ENCODE measurements at regions not wholly inside any gene's neighbourhood (a gene's known extent, or its start where the extent isn't known, plus 50 kb on each side); places are given as distances from the start of the nearest gene placed in this dataset.

DNA sequence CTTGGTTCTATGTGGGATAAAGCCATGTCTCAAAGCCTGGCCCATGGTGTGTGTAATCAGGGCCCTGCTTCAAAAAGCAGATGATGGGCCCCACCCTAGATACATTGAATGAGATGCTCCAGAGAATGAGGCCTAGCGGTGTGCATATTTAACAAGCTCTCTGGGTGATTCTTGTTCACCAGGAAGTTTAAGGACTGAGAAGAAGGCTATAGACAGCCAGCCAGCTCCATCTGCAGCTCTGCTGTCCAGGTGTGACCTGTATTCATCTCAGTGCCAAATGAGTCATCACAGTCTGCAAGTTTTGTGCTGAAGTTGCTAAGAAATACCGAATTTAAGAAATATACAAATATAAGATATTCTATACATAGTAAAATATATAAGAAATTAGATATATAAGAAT is 182.0 kb upstream of the RUNX1 start:
- DNase-seq (ENCODE audit: low spot score in 2 of 2) (no peak), FAIRE-seq (no peak)

DNA sequence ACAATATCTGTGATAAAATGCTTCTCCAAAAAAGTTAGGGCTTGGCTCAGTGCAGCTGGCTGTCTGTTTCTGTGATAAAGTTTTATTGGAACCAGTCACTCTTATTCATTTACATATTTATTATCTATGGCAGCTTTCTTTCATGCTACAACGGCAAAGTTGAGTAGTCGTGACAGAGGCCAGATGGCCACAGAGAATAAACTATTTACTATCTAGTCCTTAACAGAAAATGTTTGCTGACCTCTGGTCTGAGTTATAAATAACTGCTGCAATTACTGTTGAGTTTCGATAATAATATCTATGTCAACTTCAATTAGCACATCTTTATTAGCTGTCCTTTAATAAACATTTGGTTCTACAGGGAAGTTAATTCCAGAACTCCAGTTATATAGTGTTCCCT is 180.2 kb upstream of the RUNX1 start:
- FAIRE-seq: no peak
- DNase-seq (ENCODE audit: low spot score in 2 of 2): no peak

- DNase-seq (ENCODE audit: low spot score in 2 of 2): no peak
- no peak for FAIRE-seq
Measured at GRCh38 chr21:35227786-35228185, 178.7 kb upstream of the RUNX1 start.

DNA sequence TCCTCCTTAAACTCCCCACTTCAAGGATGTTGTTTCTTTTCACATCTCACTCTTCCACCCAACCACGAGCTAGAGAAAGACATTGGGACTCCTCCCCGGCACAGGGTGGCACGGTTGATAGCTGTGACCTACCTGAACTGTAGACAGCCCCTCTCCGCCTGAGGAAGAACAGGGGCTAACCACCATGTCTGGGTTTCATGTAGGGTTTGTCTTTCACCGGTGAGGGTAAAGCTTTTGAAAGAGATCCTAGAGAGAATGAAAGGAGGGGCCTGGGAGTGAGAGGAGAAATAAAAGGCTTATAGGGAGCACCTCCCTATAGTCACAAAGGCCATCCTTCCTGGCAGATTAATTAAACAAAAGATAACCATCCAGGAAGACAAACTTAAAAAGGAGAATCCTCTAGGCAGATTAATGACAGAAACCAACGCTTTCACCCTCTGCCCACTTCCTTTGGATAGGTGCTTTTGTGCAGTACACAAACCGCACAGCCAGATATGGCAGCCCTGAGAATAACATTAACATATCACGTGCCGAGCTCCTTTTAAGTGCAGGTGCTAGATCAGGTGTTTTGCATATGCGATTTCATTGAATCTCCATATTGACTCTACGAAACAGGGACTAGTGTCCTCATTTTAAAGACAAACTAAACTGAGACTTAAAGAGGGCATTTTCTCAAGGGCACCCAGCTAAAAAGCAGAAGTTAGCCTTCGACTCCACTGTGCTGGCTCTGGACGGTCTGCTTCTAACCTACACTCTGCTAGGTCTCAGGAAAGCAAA is 178.1 kb upstream of the RUNX1 start:
- no peak for FAIRE-seq
- no peak for DNase-seq (ENCODE audit: low spot score in 2 of 2)

- no peak for DNase-seq (ENCODE audit: low spot score in 2 of 2)
- FAIRE-seq: no peak
Measured at GRCh38 chr21:35226328-35226727, 177.2 kb upstream of the RUNX1 start.

GRCh38 chr21:35225573-35225972 is 176.5 kb upstream of the RUNX1 start:
- no peak for DNase-seq (ENCODE audit: low spot score in 2 of 2)
- FAIRE-seq: no peak

- no peak for DNase-seq (ENCODE audit: low spot score in 2 of 2)
- no peak for FAIRE-seq
Measured at GRCh38 chr21:35223480-35224156, 174.5 kb upstream of the RUNX1 start.

- no peak for FAIRE-seq
Measured at GRCh38 chr21:35222541-35222941, 173.4 kb upstream of the RUNX1 start.

DNA sequence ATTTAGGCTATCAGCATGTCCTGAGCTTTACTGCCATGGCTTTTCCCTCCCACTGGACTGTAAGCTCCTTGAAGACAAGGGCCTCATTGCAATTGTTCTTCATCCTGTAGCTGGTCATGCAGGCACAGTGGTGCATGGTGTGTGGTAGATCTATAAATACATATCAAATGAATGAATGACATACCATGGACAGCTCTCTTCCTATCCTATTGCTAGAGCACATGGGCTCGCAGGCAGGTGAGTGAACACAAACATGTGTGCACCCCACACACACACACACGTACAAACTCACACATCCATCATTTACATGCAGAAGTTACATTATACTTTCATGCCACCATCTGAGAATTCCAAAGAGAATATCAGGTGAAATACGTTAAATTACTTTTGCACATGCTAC is 172.9 kb upstream of the RUNX1 start:
- DNase-seq (ENCODE audit: low spot score in 2 of 2): no peak
- FAIRE-seq: no peak

More at GRCh38 chr21:35222541-35222941, 173.4 kb upstream of the RUNX1 start:
- DNase-seq (ENCODE audit: low spot score in 2 of 2): no peak

DNA sequence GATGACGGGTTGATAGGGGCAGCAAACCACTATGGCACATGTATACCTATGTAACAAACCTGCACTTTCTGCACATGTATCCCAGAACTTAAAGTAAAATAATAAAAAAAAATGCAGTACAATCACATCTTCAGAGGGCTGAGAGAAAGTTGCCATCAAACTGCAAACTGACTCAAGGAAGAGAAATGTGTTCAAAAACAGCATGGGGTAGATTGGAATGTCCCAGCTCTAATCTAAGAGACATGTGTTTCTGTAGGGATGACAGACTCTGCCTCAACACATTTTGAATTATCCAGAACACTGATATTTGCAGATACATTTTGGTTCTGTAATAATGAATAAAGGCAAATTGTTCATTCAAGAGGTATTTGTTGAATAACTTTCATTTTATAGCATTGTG is 171.2 kb upstream of the RUNX1 start:
- FAIRE-seq (no peak), DNase-seq (ENCODE audit: low spot score in 2 of 2) (no peak)

DNA sequence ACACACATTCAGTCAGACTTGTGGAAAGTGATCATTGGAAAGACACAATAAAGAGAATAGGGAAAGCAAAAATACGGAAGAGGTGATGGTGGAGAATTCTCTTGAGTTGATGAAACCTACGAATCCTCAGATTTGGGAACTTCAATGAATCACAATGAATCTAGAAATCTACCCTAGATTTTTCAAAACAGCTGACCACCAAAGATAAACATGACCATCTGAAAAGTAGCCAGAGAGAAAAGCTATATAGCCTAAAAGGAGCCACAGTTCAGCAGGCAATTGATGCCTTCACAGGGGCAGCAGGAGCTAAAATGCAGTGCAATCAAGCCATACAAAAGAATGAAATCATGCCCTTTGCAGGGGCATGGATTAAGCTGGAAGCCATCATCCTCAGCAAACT is 170.6 kb upstream of the RUNX1 start:
- no peak for DNase-seq (ENCODE audit: low spot score in 2 of 2)
- no peak for FAIRE-seq

GRCh38 chr21:35219291-35219690 is 170.2 kb upstream of the RUNX1 start:
- no peak for FAIRE-seq

GRCh38 chr21:35217504-35218060 is 168.5 kb upstream of the RUNX1 start:
- no peak for FAIRE-seq
- DNase-seq (ENCODE audit: low spot score in 2 of 2): no peak

More at GRCh38 chr21:35219291-35219690, 170.2 kb upstream of the RUNX1 start:
- no peak for DNase-seq (ENCODE audit: low spot score in 2 of 2)

- DNase-seq (ENCODE audit: low spot score in 2 of 2) (no peak), FAIRE-seq (no peak)
Measured at GRCh38 chr21:35216996-35217395, 167.9 kb upstream of the RUNX1 start.

DNA sequence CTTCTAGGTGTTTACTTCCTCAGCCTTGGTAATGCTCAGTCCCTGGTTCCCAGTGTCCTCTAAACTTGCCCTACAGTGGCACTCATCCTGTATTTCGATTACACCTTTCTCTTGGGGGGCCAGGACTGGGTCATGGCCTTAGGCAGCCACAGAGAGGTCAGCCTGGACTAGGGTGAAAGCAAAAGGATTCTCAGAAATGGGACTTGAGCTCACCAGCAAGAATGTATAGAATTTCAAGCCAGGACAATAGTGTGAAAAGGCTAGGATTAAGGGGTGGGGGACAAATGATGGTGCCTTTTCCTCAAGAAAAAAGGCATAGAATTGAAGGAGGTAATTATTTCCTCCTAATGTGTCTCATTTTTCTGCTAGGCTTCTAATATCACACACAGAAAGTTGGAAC is 166.8 kb upstream of the RUNX1 start:
- no peak for DNase-seq (ENCODE audit: low spot score in 2 of 2)
- no peak for FAIRE-seq

GRCh38 chr21:35212393-35213127 is 163.5 kb upstream of the RUNX1 start:
- no peak for FAIRE-seq
- no peak for DNase-seq (ENCODE audit: low spot score in 2 of 2)

GRCh38 chr21:35211782-35212181 is 162.7 kb upstream of the RUNX1 start:
- FAIRE-seq (no peak), DNase-seq (ENCODE audit: low spot score in 2 of 2) (no peak)

DNA sequence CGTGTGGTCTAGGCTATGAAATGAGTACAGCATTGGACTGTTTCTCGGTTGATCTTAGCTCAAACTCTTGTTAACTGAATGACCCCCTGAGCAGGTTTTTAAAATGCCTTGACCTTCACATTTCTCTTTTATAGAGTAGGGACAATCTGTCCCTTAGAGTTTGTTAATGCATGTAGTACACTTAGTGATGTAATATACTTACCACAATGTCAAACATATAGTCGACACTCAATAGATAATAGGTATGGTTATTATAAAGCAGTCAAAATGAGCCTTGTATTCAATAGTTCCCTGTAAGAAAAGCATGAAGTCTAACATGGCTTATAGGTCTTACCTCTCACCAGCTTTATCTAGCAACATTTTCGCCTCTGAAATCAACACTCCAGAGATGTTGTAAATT is 161.0 kb upstream of the RUNX1 start:
- FAIRE-seq (no peak), DNase-seq (ENCODE audit: low spot score in 2 of 2) (no peak)

- no peak for FAIRE-seq
Measured at GRCh38 chr21:35208810-35209517, 159.9 kb upstream of the RUNX1 start.

GRCh38 chr21:35208104-35208503 is 159.0 kb upstream of the RUNX1 start:
- no peak for DNase-seq (ENCODE audit: low spot score in 2 of 2)
- no peak for FAIRE-seq

More at GRCh38 chr21:35208810-35209517, 159.9 kb upstream of the RUNX1 start:
- DNase-seq (ENCODE audit: low spot score in 2 of 2): no peak
